Liver (tissue), 8 donors: ENCODE measurements at regions not wholly inside any gene's neighbourhood (a gene's known extent, or its start where the extent isn't known, plus 50 kb on each side); places are given as distances from the start of the nearest gene placed in this dataset.

ENCODE experiments used
- DNase-seq: peaks from one replicate; pipeline ENCODE4 v3.0.0-alpha.2; 2017; ENCODE audit warnings: low spot score
- H3K27ac ChIP-seq, 2 donors: one replicate each; pipeline ENCODE4 v1.7.0; 2013; ENCODE audit warnings: inconsistent platforms in 2 of 2, low read length in 2 of 2, control low read depth in 1 of 2, low read depth in 1 of 2, mild to moderate bottlenecking in 1 of 2
- H3K27me3 ChIP-seq, 4 donors: one replicate each; pipeline versions ENCODE4 v1.6.1 to v1.7.0; 2013; ENCODE audit warnings: low read length in 3 of 4, inconsistent platforms in 1 of 4, mild to moderate bottlenecking in 1 of 4, moderate library complexity in 1 of 4; ENCODE audit not compliant: control insufficient read depth in 4 of 4, insufficient read depth in 4 of 4
- H3K36me3 ChIP-seq, 4 donors: one replicate each; pipeline versions ENCODE4 v1.6.1 to v1.7.0; 2013; ENCODE audit warnings: low read length in 3 of 4, mild to moderate bottlenecking in 3 of 4, low read depth in 1 of 4, moderate library complexity in 1 of 4; ENCODE audit not compliant: control insufficient read depth in 4 of 4, insufficient read depth in 3 of 4
- H3K4me1 ChIP-seq, 4 donors: one replicate each; pipeline versions ENCODE4 v1.6.1 to v1.7.0; 2013; ENCODE audit warnings: low read length in 3 of 4, mild to moderate bottlenecking in 3 of 4, moderate library complexity in 1 of 4; ENCODE audit not compliant: control insufficient read depth in 4 of 4, insufficient read depth in 4 of 4
- H3K4me3 ChIP-seq, 3 donors: one replicate each; pipeline versions ENCODE4 v1.6.1 to v1.7.0; 2013; ENCODE audit warnings: low read length in 3 of 3, control low read depth in 1 of 3, low read depth in 1 of 3, mild to moderate bottlenecking in 1 of 3
- H3K9ac ChIP-seq, 2 donors: one replicate each; pipeline ENCODE4 v1.7.0; 2013; ENCODE audit warnings: low read length in 2 of 2, mild to moderate bottlenecking in 2 of 2, moderate library complexity in 2 of 2, control low read depth in 1 of 2, low read depth in 1 of 2
- H3K9me3 ChIP-seq, 4 donors: one replicate each; pipeline versions ENCODE4 v1.6.1 to v1.7.0; 2013; ENCODE audit warnings: low read length in 3 of 4; ENCODE audit not compliant: control insufficient read depth in 4 of 4
- EGR1 ChIP-seq, 2 donors: IDR thresholded peaks; 2 replicates each; pipeline ENCODE4 v1.6.1; 2016 to 2018; ENCODE audit warnings: antibody characterized with exemption in 2 of 2, low read depth in 2 of 2
- FOXA1 ChIP-seq: IDR thresholded peaks from 2 replicates; pipeline ENCODE4 v1.6.1; 2016; ENCODE audit warnings: antibody characterized with exemption
- GABPA ChIP-seq, 2 donors: IDR thresholded peaks in 1 of 2; conservative IDR thresholded peaks in 1 of 2; 2 replicates each; pipeline ENCODE4 v1.6.1; 2016; ENCODE audit warnings: antibody characterized with exemption in 2 of 2, mild to moderate bottlenecking in 1 of 2, moderate library complexity in 1 of 2
- HNF4A ChIP-seq, 2 donors: conservative IDR thresholded peaks; 2 replicates each; pipeline ENCODE4 v1.6.1; 2016; ENCODE audit warnings: antibody characterized with exemption in 2 of 2, mild to moderate bottlenecking in 2 of 2
- HNF4G ChIP-seq: IDR thresholded peaks from 2 replicates; pipeline ENCODE4 v1.6.1; 2016; ENCODE audit warnings: antibody characterized with exemption
- JUND ChIP-seq, 2 donors: IDR thresholded peaks; 2 replicates each; pipeline ENCODE4 v1.6.1; 2016; ENCODE audit warnings: antibody characterized with exemption in 2 of 2
- NR2F2 ChIP-seq: IDR thresholded peaks from 2 replicates; pipeline ENCODE4 v1.6.1; 2016; ENCODE audit warnings: antibody characterized with exemption
- RAD21 ChIP-seq, 2 donors: IDR thresholded peaks; 2 replicates each; pipeline ENCODE4 v1.6.1; 2016; ENCODE audit warnings: antibody characterized with exemption in 2 of 2, mild to moderate bottlenecking in 2 of 2
- REST ChIP-seq: IDR thresholded peaks from 2 replicates; pipeline ENCODE4 v1.6.1; 2016; ENCODE audit warnings: antibody characterized with exemption, mild to moderate bottlenecking
- RXRA ChIP-seq, 2 donors: IDR thresholded peaks; 2 replicates each; pipeline ENCODE4 v1.6.1; 2017 to 2018; ENCODE audit warnings: antibody characterized with exemption in 2 of 2, mild to moderate bottlenecking in 1 of 2
- SP1 ChIP-seq: IDR thresholded peaks from 2 replicates; pipeline ENCODE4 v1.6.1; 2018; ENCODE audit warnings: antibody characterized with exemption, mild to moderate bottlenecking
- YY1 ChIP-seq: IDR thresholded peaks from 2 replicates; pipeline ENCODE4 v1.6.1; 2016; ENCODE audit warnings: antibody characterized with exemption, mild to moderate bottlenecking
- ZBTB33 ChIP-seq: IDR thresholded peaks from 2 replicates; pipeline ENCODE4 v1.6.1; 2016; ENCODE audit warnings: antibody characterized with exemption
- WGBS: extraction: QIAGEN DNeasy Blood & Tissue Kit; methylation state at CpG from one replicate; pipeline ENCODE4 v1.1.7; 2013; 5-methylcytosine and 5-hydroxymethylcytosine counted together
- TF ChIP-seq, protein P1 (sequence below): fragments of 150-350 bp; IDR thresholded peaks from 2 replicates; pipeline ENCODE4 v1.5.1; 2017; ENCODE audit warnings: improper control_type of control experiment, low read depth, low read length; ENCODE audit not compliant: missing input control
- TF ChIP-seq, protein P2 (sequence below): IDR thresholded peaks from 2 replicates; pipeline ENCODE4 v1.6.1; 2016; ENCODE audit warnings: antibody characterized with exemption
- donor health status: healthy.
- donor health status: healthy.
- donor health status: healthy.
- donor health status: healthy.
- donor health status: healthy.

DNA sequence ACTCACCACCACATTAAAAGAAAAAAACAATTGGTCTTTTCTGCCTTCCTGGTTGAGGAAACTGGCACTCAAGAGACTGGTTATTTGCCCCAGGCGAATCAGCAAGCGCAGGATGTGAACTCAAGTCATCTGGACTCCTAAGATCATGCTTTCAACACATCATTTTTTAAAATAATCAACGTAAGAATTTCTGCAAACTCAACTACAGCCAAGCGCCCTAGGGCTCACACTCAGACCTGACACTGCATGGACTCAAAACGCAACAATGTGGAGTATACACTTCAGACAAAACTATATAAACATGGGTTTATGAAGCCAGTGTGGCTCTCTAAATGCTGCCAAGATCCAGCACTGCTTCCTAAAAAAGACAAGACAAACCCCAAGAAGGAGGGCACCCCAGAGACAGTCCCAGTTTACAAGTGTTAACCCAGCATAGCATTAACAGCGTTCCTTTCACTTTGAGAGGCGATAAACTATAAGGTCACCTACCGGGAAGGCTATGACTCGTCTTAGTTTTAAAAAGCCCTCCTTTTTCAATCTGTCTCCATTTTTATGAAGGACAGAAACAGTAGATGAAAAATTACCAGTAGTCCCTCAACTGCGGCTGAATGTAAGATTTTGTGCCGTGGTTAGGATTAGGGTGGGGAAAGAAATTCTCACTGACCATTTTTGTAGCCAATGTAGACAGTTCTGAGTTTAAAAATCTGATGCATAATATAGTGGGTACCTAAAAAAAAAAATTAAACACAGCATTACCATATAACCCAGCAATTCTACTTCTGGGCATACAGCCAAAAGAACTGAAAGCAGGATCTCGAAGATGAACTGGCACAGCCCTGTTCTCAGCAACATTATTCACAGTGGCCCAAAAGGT lies 54.8 kb downstream of the SIPA1L2 start:
- Histone ChIP-seq H3K9me3 (no peaks in the 10 kb centered on the region), H3K36me3 (no peaks in the 10 kb centered on the region), H3K27ac (no peak overlapping the region), H3K4me3 (no peak overlapping the region), H3K9ac (no peak overlapping the region), H3K4me1 (no peaks in the 10 kb centered on the region), H3K27me3 (no peaks in the 10 kb centered on the region)
- TF ChIP-seq GABPA (IDR thresholded peaks at IDR 0.05 in 1 of 2, conservative IDR thresholded peaks at IDR 0.05 in 1 of 2) (no peak), SP1 (no peak), RXRA (IDR thresholded peaks at IDR 0.05) (no peak), JUND (IDR thresholded peaks at IDR 0.05) (no peak), RAD21 (IDR thresholded peaks at IDR 0.05) (no peak)
- 84% methylated on average over 12 of the region's 12 CpGs for WGBS
- no peak for DNase-seq

DNA sequence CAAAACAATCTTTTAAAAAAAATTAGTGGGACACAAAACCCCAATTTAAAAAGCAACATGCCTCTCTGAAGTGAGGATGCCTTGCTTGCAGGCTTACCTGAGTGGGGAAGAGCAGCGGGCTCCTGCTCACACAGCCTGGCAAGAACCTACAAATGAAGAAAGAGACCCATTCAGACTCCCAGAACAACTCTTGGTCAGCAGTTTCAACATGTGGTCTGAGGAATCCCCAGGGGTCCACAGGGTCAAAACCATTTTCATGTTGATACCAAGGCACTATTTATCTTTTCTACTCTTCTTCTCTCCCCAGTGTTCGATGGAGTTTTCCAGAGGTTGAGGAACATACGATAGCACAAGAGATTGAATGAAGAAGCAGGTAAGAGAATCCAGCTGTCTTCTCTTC lies 55.9 kb downstream of the SIPA1L2 start:
- 92% methylated on average over 3 of the region's 3 CpGs for WGBS
- DNase-seq = no peak

DNA sequence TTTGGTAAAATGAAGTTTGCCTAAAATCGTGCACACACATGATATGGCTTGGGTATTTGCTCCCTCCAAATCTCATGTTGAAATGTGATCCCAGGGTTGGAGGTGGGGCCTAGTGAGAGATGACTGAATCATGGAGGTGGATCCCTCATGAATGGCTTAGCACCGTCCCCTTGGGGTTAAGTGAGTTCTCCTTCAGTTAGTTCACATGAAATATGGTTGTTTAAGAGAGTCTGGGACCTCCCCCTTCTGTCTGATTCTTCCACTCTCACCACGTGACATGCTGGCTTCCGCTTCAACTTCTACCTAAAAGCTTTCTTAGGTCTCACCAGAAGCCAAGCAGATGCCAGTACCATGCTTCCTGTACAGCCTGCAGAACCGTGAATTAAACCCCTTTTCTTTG lies 58.4 kb downstream of the SIPA1L2 start:
- Histone ChIP-seq H3K9me3 (no peaks in the 10 kb centered on the region), H3K27me3 (no peaks in the 10 kb centered on the region), H3K9ac (no peak overlapping the region), H3K36me3 (no peaks in the 10 kb centered on the region), H3K4me3 (no peak overlapping the region), H3K27ac (no peak overlapping the region), H3K4me1 (no peaks in the 10 kb centered on the region)
- TF ChIP-seq ZBTB33 = no peak
- TF ChIP-seq JUND (IDR thresholded peaks at IDR 0.05) = no peak
- no peak for TF ChIP-seq YY1
- TF ChIP-seq EGR1 (IDR thresholded peaks at IDR 0.05; ENCODE audit: low read depth in 2 of 2) = no peak
- TF ChIP-seq REST = no peak
- TF ChIP-seq, protein P1, sequence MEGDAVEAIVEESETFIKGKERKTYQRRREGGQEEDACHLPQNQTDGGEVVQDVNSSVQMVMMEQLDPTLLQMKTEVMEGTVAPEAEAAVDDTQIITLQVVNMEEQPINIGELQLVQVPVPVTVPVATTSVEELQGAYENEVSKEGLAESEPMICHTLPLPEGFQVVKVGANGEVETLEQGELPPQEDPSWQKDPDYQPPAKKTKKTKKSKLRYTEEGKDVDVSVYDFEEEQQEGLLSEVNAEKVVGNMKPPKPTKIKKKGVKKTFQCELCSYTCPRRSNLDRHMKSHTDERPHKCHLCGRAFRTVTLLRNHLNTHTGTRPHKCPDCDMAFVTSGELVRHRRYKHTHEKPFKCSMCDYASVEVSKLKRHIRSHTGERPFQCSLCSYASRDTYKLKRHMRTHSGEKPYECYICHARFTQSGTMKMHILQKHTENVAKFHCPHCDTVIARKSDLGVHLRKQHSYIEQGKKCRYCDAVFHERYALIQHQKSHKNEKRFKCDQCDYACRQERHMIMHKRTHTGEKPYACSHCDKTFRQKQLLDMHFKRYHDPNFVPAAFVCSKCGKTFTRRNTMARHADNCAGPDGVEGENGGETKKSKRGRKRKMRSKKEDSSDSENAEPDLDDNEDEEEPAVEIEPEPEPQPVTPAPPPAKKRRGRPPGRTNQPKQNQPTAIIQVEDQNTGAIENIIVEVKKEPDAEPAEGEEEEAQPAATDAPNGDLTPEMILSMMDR = no peak
- no peak for TF ChIP-seq FOXA1
- TF ChIP-seq, protein P2, sequence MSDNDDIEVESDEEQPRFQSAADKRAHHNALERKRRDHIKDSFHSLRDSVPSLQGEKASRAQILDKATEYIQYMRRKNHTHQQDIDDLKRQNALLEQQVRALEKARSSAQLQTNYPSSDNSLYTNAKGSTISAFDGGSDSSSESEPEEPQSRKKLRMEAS = no peak
- no peak for TF ChIP-seq RAD21 (IDR thresholded peaks at IDR 0.05)
- no peak for TF ChIP-seq HNF4A (conservative IDR thresholded peaks at IDR 0.05)
- no peak for TF ChIP-seq GABPA (IDR thresholded peaks at IDR 0.05 in 1 of 2, conservative IDR thresholded peaks at IDR 0.05 in 1 of 2)
- TF ChIP-seq HNF4G = no peak
- WGBS = 96% methylated on average over 5 of the region's 5 CpGs
- no peak for DNase-seq

More for the DNA sequence above, 55.9 kb downstream of the SIPA1L2 start:
- no peak for TF ChIP-seq JUND (IDR thresholded peaks at IDR 0.05)
- TF ChIP-seq NR2F2 = no peak
- TF ChIP-seq HNF4A (conservative IDR thresholded peaks at IDR 0.05) = no peak
- no peaks in the 10 kb centered on the region for H3K36me3 ChIP-seq
- H3K9ac ChIP-seq = no peak overlapping the region
- H3K4me3 ChIP-seq = no peak overlapping the region
- no peaks in the 10 kb centered on the region for H3K4me1 ChIP-seq
- no peak overlapping the region for H3K27ac ChIP-seq
- H3K27me3 ChIP-seq = no peaks in the 10 kb centered on the region
- H3K9me3 ChIP-seq = no peaks in the 10 kb centered on the region
